Colonic mucosa (tissue), 4 donors: ENCODE measurements at regions not wholly inside any gene's neighbourhood (a gene's known extent, or its start where the extent isn't known, plus 50 kb on each side); places are given as distances from the start of the nearest gene placed in this dataset.
A peak's percentile ranks its signal among the peaks of the same experiment; 100 is the strongest.

Source experiments
- DNase-seq: peaks from one replicate; pipeline ENCODE4 v3.0.0-alpha.2; 2020
- H3K27ac ChIP-seq: fragments of 200-600 bp; one replicate; pipeline ENCODE4 v1.8.0; 2021
- H3K27me3 ChIP-seq: fragments of 200-600 bp; one replicate; pipeline ENCODE4 v1.8.0; 2021
- H3K36me3 ChIP-seq: fragments of 200-600 bp; one replicate; pipeline ENCODE4 v1.8.0; 2021
- H3K4me1 ChIP-seq: fragments of 200-600 bp; one replicate; pipeline ENCODE4 v1.8.0; 2021; ENCODE audit warnings: mild to moderate bottlenecking
- H3K4me3 ChIP-seq: fragments of 200-600 bp; one replicate; pipeline ENCODE4 v1.8.0; 2021
- H3K9ac ChIP-seq, 2 donors: one replicate each; pipeline ENCODE4 v1.7.0; 2013; ENCODE audit warnings: control low read depth in 2 of 2, low read depth in 2 of 2, low read length in 2 of 2
- H3K9me3 ChIP-seq: fragments of 200-600 bp; one replicate; pipeline ENCODE4 v1.8.0; 2021
- intact Hi-C: fragments of 100-400 bp; cut with DNase I; formaldehyde crosslinking; loops from one replicate; pipeline ENCODE4 v1.14.1; 2022
- TF ChIP-seq, protein P1 (sequence below): fragments of 200-600 bp; IDR thresholded peaks from one replicate; pipeline ENCODE4 v1.8.0; 2022; ENCODE audit warnings: antibody characterized with exemption, mild to moderate bottlenecking
- donor health status: healthy.
- donor health status: DM: no; HTN: no; CAD: no.
- donor health status: DM: no; HTN: no; CAD: no.

DNA sequence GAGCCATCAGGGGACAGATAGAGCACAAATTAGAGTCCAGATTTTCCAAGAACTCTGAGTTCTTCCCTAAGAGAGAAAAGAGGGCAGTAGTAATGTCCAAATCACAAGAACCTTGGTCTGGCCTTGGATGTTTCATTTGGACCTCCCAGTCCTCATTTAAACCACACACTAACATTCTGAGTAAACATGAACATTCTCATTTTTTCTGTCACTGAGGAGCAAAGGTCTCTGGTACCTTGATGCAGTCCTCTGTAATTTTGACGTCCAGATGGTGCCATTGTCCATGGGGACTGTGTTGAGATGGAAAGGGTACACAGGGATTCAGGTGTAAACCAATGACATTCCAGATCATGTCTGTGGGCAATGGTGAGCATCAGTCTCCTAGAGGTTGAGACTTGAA lies 225.4 kb upstream of the PHYHIPL start:
- Histone ChIP-seq H3K27me3 (no peaks in the 10 kb centered on the region), H3K9ac (no peak overlapping the region), H3K9me3 (no peaks in the 10 kb centered on the region), H3K36me3 (no peaks in the 10 kb centered on the region), H3K27ac (no peak overlapping the region), H3K4me3 (no peak overlapping the region), H3K4me1 (no peaks in the 10 kb centered on the region)
- no peak for DNase-seq
- TF ChIP-seq, protein P1, sequence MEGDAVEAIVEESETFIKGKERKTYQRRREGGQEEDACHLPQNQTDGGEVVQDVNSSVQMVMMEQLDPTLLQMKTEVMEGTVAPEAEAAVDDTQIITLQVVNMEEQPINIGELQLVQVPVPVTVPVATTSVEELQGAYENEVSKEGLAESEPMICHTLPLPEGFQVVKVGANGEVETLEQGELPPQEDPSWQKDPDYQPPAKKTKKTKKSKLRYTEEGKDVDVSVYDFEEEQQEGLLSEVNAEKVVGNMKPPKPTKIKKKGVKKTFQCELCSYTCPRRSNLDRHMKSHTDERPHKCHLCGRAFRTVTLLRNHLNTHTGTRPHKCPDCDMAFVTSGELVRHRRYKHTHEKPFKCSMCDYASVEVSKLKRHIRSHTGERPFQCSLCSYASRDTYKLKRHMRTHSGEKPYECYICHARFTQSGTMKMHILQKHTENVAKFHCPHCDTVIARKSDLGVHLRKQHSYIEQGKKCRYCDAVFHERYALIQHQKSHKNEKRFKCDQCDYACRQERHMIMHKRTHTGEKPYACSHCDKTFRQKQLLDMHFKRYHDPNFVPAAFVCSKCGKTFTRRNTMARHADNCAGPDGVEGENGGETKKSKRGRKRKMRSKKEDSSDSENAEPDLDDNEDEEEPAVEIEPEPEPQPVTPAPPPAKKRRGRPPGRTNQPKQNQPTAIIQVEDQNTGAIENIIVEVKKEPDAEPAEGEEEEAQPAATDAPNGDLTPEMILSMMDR, result no peak
- intact Hi-C loops, result loop anchor here (2.0 to 5.0 kb wide), 3 partner anchors 169 to 671 kb away; no protein-coding TSS in a partner anchor

DNA sequence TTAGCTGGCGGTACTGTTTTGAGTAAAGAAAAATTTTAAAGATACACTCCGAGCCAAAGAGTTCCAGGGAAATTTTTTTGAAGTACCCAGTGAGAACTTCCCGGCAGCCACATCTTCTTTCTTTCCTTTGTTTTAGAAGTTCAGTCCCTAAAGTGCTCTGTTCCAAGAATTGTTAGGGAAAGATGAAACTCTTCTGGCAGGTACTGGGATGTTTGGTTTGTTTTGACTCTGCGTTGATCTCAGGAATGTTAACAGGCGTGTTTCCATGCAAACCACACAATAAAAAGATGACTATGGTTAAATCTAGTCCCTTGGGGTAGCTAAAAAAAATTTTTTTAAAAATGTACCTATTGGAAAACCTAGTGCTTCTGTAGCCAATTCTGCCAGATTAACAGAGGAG lies 224.7 kb upstream of the PHYHIPL start:
- no peak overlapping the region for H3K9ac ChIP-seq
- no peak for DNase-seq
- H3K4me1 ChIP-seq, result no peaks in the 10 kb centered on the region
- no peaks in the 10 kb centered on the region for H3K36me3 ChIP-seq
- no peaks in the 10 kb centered on the region for H3K27me3 ChIP-seq
- no peaks in the 10 kb centered on the region for H3K9me3 ChIP-seq
- no peak overlapping the region for H3K27ac ChIP-seq
- intact Hi-C loops, result loop anchor here (2.0 to 5.0 kb wide), 3 partner anchors 169 to 671 kb away; no protein-coding TSS in a partner anchor
- TF ChIP-seq, protein P1, result no peak
- no peak overlapping the region for H3K4me3 ChIP-seq

DNA sequence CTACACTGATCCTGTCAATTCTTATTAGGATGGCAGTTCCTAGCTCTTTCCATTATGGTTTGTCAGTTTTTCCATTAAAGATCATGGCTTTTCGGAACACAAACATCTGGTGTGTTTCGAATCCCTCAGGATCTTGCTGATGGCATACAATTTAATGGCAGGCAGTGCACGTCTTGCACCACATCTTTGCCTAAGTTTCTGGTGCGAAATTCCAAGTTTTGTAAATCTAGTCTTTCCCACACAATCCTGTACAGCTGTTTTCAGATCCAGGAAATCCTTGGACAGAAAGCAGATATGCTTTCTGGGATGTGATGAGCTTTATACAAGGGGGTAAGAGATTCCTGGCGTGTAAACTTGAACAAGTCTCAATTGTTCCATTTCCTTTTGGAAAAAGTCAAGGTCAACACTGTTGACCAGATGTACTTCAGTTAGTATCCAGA lies 224.3 kb upstream of the PHYHIPL start:
- Histone ChIP-seq H3K4me1 (no peaks in the 10 kb centered on the region), H3K9me3 (no peaks in the 10 kb centered on the region), H3K4me3 (no peak overlapping the region), H3K9ac (no peak overlapping the region), H3K36me3 (no peaks in the 10 kb centered on the region), H3K27ac (peak overlapping the region; percentile 14), H3K27me3 (no peaks in the 10 kb centered on the region)
- intact Hi-C loops, result loop anchor here (5.0 kb wide), 2 partner anchors 170 to 670 kb away; no protein-coding TSS in a partner anchor
- TF ChIP-seq, protein P1, result no peak
- DNase-seq, result no peak

DNA sequence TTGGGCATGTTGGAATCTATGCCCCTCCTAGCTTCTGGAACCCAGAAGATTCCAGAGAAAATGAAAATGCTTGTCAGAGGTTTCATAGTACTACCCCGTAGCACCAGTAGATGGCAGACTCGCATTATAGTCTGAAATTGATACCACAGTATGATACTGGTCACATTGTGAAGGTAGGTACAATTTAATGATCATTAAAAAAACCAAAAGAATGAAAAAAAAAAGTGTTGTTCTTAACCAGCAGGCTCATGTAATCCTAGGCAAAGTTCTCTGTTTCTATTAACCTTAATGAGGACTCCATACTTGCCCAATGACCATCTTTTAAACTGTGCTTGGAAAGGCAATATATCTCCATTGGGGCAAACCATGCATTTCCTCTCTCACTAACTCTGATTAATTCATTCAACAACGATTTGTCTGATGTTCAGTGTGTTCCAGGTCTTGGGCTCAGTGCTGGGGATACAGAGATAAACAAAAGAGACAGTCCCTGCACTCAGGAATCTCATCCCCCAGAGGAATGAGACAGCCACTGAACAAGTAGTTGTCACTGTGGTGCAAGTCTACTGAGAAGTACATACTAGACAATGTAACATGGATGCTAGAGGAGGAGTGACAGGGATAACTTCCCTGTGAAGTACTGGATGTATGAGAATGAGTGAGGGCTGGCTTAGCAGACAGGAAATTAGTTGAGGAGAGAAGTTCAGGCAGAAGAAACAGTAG lies 223.5 kb upstream of the PHYHIPL start:
- Histone ChIP-seq H3K36me3 (no peaks in the 10 kb centered on the region), H3K9ac (no peak overlapping the region), H3K9me3 (no peaks in the 10 kb centered on the region), H3K4me3 (no peak overlapping the region), H3K27me3 (no peaks in the 10 kb centered on the region), H3K27ac (peak overlapping the region; percentile 14), H3K4me1 (no peaks in the 10 kb centered on the region)
- peak; percentile 63 for DNase-seq
- TF ChIP-seq, protein P1, result peak; percentile 54
- intact Hi-C loops, result loop anchor here (5.0 kb wide), 2 partner anchors 171 to 669 kb away; no protein-coding TSS in a partner anchor

- Histone ChIP-seq H3K27ac (no peak overlapping the region), H3K9ac (no peak overlapping the region)
- intact Hi-C loops, result loop anchor here (5.0 kb wide), 2 partner anchors 172 to 668 kb away; no protein-coding TSS in a partner anchor
Measured at GRCh38 chr10:58954178-58954577, 222.3 kb upstream of the PHYHIPL start.

More at GRCh38 chr10:58954178-58954577, 222.3 kb upstream of the PHYHIPL start:
- H3K4me3 ChIP-seq, result no peak overlapping the region
- no peak for DNase-seq
- H3K36me3 ChIP-seq, result no peaks in the 10 kb centered on the region
- H3K9me3 ChIP-seq, result no peaks in the 10 kb centered on the region
- no peaks in the 10 kb centered on the region for H3K27me3 ChIP-seq
- TF ChIP-seq, protein P1, result no peak
- no peaks in the 10 kb centered on the region for H3K4me1 ChIP-seq
